Thyroid gland (tissue), 4 donors: ENCODE measurements at regions not wholly inside any gene's neighbourhood (a gene's known extent, or its start where the extent isn't known, plus 50 kb on each side); places are given as distances from the start of the nearest gene placed in this dataset.

Experiments
- POLR2A ChIP-seq, 2 donors: fragments of 450-650 bp; IDR thresholded peaks; one replicate each; pipeline ENCODE4 v1.6.1; 2017; ENCODE audit warnings: antibody characterized with exemption in 2 of 2, mild to moderate bottlenecking in 2 of 2, moderate library complexity in 1 of 2
- TF ChIP-seq, protein P1 (sequence below), 6 experiments: fragments of 200-600 bp in 3 of 6; fragments of 450-650 bp in 3 of 6; sonication (generic) in 3 of 6; IDR thresholded peaks; one replicate each; pipeline ENCODE4 v1.5.1; 2016 to 2019; ENCODE audit warnings: antibody characterized with exemption in 6 of 6, mild to moderate bottlenecking in 2 of 6, inconsistent platforms in 1 of 6, moderate library complexity in 1 of 6

DNA sequence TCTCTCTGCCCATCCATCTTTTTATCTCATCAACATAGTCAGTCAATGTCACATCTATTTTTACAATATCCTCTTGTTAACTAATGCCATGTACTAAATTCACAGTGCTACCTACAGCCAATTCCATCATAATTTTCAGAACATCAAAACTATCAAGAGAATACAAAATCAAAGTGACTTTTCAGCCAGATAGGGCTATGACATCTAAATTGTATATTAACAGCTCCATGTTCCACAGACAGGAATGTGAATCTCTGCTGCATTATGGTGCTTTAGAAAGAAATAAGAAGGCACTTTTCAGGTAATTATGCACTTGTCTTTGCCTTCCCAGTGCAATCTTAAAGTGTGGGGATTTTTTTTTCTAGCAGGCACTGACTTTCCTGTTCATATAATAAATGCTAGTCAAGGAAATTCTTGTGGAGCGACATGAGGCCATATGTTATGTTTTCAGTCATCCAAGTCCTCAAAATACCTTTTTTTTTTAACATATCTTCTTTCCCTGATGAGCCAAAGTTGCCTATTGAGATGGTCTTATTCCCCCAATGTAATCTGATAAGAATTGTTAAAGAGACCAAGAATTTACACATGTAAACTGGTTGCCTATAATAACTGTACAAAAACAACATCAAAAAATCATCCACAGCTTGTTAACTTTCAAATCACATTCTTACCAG is 252.0 kb upstream of the CNTN3 start:
- TF ChIP-seq, protein P1, sequence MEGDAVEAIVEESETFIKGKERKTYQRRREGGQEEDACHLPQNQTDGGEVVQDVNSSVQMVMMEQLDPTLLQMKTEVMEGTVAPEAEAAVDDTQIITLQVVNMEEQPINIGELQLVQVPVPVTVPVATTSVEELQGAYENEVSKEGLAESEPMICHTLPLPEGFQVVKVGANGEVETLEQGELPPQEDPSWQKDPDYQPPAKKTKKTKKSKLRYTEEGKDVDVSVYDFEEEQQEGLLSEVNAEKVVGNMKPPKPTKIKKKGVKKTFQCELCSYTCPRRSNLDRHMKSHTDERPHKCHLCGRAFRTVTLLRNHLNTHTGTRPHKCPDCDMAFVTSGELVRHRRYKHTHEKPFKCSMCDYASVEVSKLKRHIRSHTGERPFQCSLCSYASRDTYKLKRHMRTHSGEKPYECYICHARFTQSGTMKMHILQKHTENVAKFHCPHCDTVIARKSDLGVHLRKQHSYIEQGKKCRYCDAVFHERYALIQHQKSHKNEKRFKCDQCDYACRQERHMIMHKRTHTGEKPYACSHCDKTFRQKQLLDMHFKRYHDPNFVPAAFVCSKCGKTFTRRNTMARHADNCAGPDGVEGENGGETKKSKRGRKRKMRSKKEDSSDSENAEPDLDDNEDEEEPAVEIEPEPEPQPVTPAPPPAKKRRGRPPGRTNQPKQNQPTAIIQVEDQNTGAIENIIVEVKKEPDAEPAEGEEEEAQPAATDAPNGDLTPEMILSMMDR (IDR thresholded peaks at IDR 0.05): no peak
- no peak for TF ChIP-seq POLR2A (IDR thresholded peaks at IDR 0.05)
